HEK293 (cell line): ENCODE measurements at regions not wholly inside any gene's neighbourhood (a gene's known extent, or its start where the extent isn't known, plus 50 kb on each side); places are given as distances from the start of the nearest gene placed in this dataset.

ENCODE experiments used
- CTCF ChIA-PET: fragments of 350-600 bp; formaldehyde crosslinking; extraction: SDS; loops from one replicate; lab custom pipeline; 2021; ENCODE audit warnings: antibody characterized with exemption; lab: Yijun Ruan, JAX
- POLR2A ChIA-PET: fragments of 300-600 bp; formaldehyde crosslinking; extraction: SDS; loops from one replicate; lab custom pipeline; 2020; ENCODE audit warnings: antibody characterized with exemption, inconsistent platforms; lab: Yijun Ruan, JAX
- H3K27ac ChIP-seq: fragments of 200-500 bp; sonication (Bioruptor generic); 2 replicates; pipeline ENCODE4 v1.5.1; 2014; ENCODE audit warnings: low read depth, low read length, control low read depth, inconsistent platforms; ENCODE audit errors: extremely low read depth
- H3K36me3 ChIP-seq, 2 experiments: fragments of 200-500 bp in 1 of 2; sonication (Bioruptor generic) in 1 of 2; 1 replicate in 1 of 2; 2 replicates in 1 of 2; pipeline ENCODE4 v1.5.1; 2014 to 2017; ENCODE audit warnings: inconsistent platforms in 2 of 2, low read length in 2 of 2; ENCODE audit not compliant: control insufficient read depth in 2 of 2, insufficient read depth in 1 of 2
- H3K4me1 ChIP-seq: fragments of 200-500 bp; sonication (Bioruptor generic); 2 replicates; pipeline ENCODE4 v1.5.1; 2014; ENCODE audit warnings: mild to moderate bottlenecking, low read length, inconsistent platforms; ENCODE audit not compliant: control insufficient read depth, insufficient read depth
- H3K4me3 ChIP-seq: 2 replicates; pipeline ENCODE4 v1.5.1; 2011; ENCODE audit warnings: low read depth, mild to moderate bottlenecking, control low read depth, low read length, moderate library complexity
- H3K9me3 ChIP-seq: fragments of 200-500 bp; sonication (Bioruptor generic); 2 replicates; pipeline ENCODE4 v1.5.1; 2014; ENCODE audit warnings: low read depth, low read length, inconsistent platforms; ENCODE audit not compliant: control insufficient read depth, insufficient read depth
- GFI1B ChIP-seq: fragments of 450-650 bp; formaldehyde crosslinking; IDR thresholded peaks from 2 replicates; pipeline ENCODE4 v1.5.1; 2016; ENCODE audit warnings: missing biosample characterization, missing genetic modification characterization
- HIC1 ChIP-seq: fragments of 450-650 bp; formaldehyde crosslinking; IDR thresholded peaks from 2 replicates; pipeline ENCODE4 v1.5.1; 2016; ENCODE audit warnings: missing biosample characterization, missing genetic modification characterization
- HOXC10 ChIP-seq: sonication (generic); formaldehyde crosslinking; IDR thresholded peaks from 2 replicates; pipeline ENCODE4 v1.8.1; 2023; ENCODE audit warnings: mild to moderate bottlenecking, missing genetic modification reagents
- MZF1 ChIP-seq: fragments of 450-650 bp; formaldehyde crosslinking; IDR thresholded peaks from 2 replicates; pipeline ENCODE4 v1.5.1; 2017; ENCODE audit warnings: missing biosample characterization, missing genetic modification characterization, borderline replicate concordance
- OSR2 ChIP-seq: fragments of 450-650 bp; formaldehyde crosslinking; IDR thresholded peaks from 2 replicates; pipeline ENCODE4 v1.5.1; 2016; ENCODE audit warnings: missing biosample characterization, missing genetic modification characterization
- PRDM2 ChIP-seq: fragments of 450-650 bp; formaldehyde crosslinking; IDR thresholded peaks from 2 replicates; pipeline ENCODE4 v1.5.1; 2016; ENCODE audit warnings: missing biosample characterization, missing genetic modification characterization, borderline replicate concordance
- ZBTB1 ChIP-seq: fragments of 450-650 bp; formaldehyde crosslinking; IDR thresholded peaks from 2 replicates; pipeline ENCODE4 v1.5.1; 2016; ENCODE audit warnings: missing biosample characterization, missing genetic modification characterization
- ZIC2 ChIP-seq: fragments of 450-650 bp; formaldehyde crosslinking; IDR thresholded peaks from 2 replicates; pipeline ENCODE4 v1.5.1; 2016; ENCODE audit warnings: missing biosample characterization, missing genetic modification characterization
- ZNF133 ChIP-seq: fragments of 450-650 bp; formaldehyde crosslinking; IDR thresholded peaks from 2 replicates; pipeline ENCODE4 v1.5.1; 2016; ENCODE audit warnings: missing biosample characterization, missing genetic modification characterization
- ZNF23 ChIP-seq: fragments of 450-650 bp; formaldehyde crosslinking; IDR thresholded peaks from 2 replicates; pipeline ENCODE4 v1.5.1; 2016; ENCODE audit warnings: missing biosample characterization, missing genetic modification characterization, borderline replicate concordance
- ZNF398 ChIP-seq: fragments of 450-650 bp; formaldehyde crosslinking; IDR thresholded peaks from 2 replicates; pipeline ENCODE4 v1.5.1; 2017; ENCODE audit warnings: missing biosample characterization, missing genetic modification characterization
- ZNF433 ChIP-seq: fragments of 450-650 bp; formaldehyde crosslinking; IDR thresholded peaks from 2 replicates; pipeline ENCODE4 v1.5.1; 2016; ENCODE audit warnings: missing biosample characterization, missing genetic modification characterization, low read depth
- ZNF513 ChIP-seq: fragments of 450-650 bp; IDR thresholded peaks from 2 replicates; pipeline ENCODE4 v1.5.1; 2018; ENCODE audit warnings: missing biosample characterization, missing genetic modification characterization
- ZNF544 ChIP-seq: fragments of 450-650 bp; formaldehyde crosslinking; IDR thresholded peaks from 2 replicates; pipeline ENCODE4 v1.5.0; 2017; ENCODE audit warnings: missing biosample characterization, missing genetic modification characterization
- ZNF560 ChIP-seq: fragments of 450-650 bp; formaldehyde crosslinking; IDR thresholded peaks from 2 replicates; pipeline ENCODE4 v1.5.1; 2017; ENCODE audit warnings: missing biosample characterization, missing genetic modification characterization, borderline replicate concordance
- ZNF658 ChIP-seq: fragments of 450-650 bp; formaldehyde crosslinking; IDR thresholded peaks from 2 replicates; pipeline ENCODE4; 2016; ENCODE audit warnings: missing biosample characterization, missing genetic modification characterization
- ZSCAN30 ChIP-seq: fragments of 450-650 bp; IDR thresholded peaks from 2 replicates; pipeline ENCODE4 v1.5.1; 2018; ENCODE audit warnings: missing biosample characterization, mild to moderate bottlenecking, missing genetic modification characterization, moderate library complexity

- no peak for TF ChIP-seq HOXC10 (CRISPR knock-in tag)
- Histone ChIP-seq H3K4me1 (no peaks in the 10 kb centered on the region), H3K9me3 (no peaks in the 10 kb centered on the region), H3K36me3 (no peaks in the 10 kb centered on the region), H3K4me3 (no peak overlapping the region), H3K27ac (no peak overlapping the region)
- POLR2A ChIA-PET, result no interaction called here
- CTCF ChIA-PET, result no interaction called here
These were observed 72.4 kb upstream of the ADGRA1 start for GRCh38 chr10:133015321-133015720.

GRCh38 chr10:133014416-133015210, 72.2 kb upstream of the CFAP46 start:
- Histone ChIP-seq H3K36me3 (no peaks in the 10 kb centered on the region), H3K27ac (no peak overlapping the region), H3K4me1 (no peaks in the 10 kb centered on the region), H3K4me3 (no peak overlapping the region)
- CTCF ChIA-PET, result no interaction called here
- no peak for TF ChIP-seq MZF1
- TF ChIP-seq ZNF398, result no peak
- TF ChIP-seq HIC1, result no peak
- TF ChIP-seq ZNF133 (tag by site-specific recombination), result no peak
- no peak for TF ChIP-seq ZSCAN30 (tag by site-specific recombination)
- no peak for TF ChIP-seq ZBTB1
- TF ChIP-seq OSR2 (tag by site-specific recombination), result no peak
- TF ChIP-seq ZNF513, result no peak
- TF ChIP-seq ZNF433 (tag by site-specific recombination), result no peak
- no peak for TF ChIP-seq PRDM2 (tag by site-specific recombination)
- no peak for TF ChIP-seq ZNF658 (tag by site-specific recombination)
- no peak for TF ChIP-seq ZNF560
- TF ChIP-seq ZIC2, result no peak
- TF ChIP-seq ZNF544 (tag by site-specific recombination), result no peak
- TF ChIP-seq GFI1B (tag by site-specific recombination), result no peak
- no peak for TF ChIP-seq ZNF23 (tag by site-specific recombination)
- TF ChIP-seq, all 188 proteins: peak for 0
- POLR2A ChIA-PET, result no interaction called here
- no peaks in the 10 kb centered on the region for H3K9me3 ChIP-seq
